ENCODE measurements at regions not wholly inside any gene's neighbourhood (a gene's known extent, or its start where the extent isn't known, plus 50 kb on each side); places are given as distances from the start of the nearest gene placed in this dataset.
A peak's percentile ranks its signal among the peaks of the same experiment; 100 is the strongest.

DNA sequence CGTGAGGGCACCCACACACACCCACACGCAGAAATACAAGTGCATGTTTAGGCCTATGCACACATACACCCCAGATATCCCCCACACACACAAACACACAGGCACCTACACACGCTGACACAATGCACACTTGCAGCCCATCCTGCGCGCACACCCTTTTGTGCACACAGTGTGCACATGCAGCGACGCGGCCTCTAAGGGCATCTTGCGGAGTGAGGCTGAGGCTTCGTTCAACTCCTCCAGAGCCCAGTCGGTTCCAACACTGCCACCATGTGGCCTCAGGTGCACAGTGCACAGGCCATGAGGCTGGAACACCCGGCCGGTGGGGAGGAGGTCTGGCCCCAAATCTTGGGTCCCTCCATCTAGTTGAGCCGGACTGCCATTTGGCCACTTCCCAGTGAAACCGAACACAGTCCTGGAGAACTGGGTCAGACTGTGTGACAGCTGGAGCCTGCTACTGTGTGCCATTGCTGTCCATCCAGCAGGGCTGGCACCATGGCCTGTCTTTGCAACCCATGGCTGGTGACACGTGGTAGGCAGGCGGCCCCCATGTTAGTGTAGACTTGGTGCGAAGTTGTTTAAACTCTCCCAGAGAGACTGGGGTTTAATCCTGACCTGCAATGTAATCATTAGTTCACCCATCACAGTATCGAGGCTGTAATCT is 97.7 kb upstream of the MVB12B start:
- Histone ChIP-seq H3K36me3 (replicated peaks) (no peaks in the 10 kb centered on the region), H3K4me1 (no peaks in the 10 kb centered on the region), H3K4me3 (no peak overlapping the region), H3K9me3 (no peaks in the 10 kb centered on the region), H3K27me3 (ENCODE audit: low read depth) (no peaks in the 10 kb centered on the region)
- peak; percentile 70 to 86 for DNase-seq (ENCODE audit: low spot score in 2 of 2)
- in situ Hi-C loops (cut with MboI; ENCODE audit: low sequenced_read_pairs): no loop called here

DNA sequence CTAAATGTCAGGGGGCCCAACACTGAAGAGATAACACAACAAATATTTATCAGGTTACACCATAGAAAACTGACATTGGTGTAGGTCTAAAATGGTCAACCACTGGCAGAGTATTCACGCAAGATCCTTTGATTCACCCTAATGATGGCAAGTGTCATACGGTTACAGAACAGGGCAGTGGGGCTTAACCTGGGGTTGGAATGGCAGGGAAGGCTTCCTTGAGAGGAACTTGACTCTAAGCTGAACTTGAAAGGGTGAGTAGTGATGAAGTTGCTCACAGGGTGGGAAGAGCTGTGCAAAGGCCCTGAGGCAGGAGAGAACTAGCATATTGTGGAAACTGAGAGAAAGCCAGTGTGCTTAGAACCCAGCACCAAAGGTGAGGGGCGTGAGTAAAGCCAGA is 97.1 kb upstream of the MVB12B start:
- no peak for DNase-seq (ENCODE audit: low spot score in 2 of 2)
- H3K27me3 ChIP-seq (ENCODE audit: low read depth): no peaks in the 10 kb centered on the region
- H3K9me3 ChIP-seq: no peaks in the 10 kb centered on the region
- H3K36me3 ChIP-seq (replicated peaks): no peaks in the 10 kb centered on the region
- no peaks in the 10 kb centered on the region for H3K4me1 ChIP-seq
- no peak overlapping the region for H3K4me3 ChIP-seq
- in situ Hi-C loops (cut with MboI; ENCODE audit: low sequenced_read_pairs): no loop called here

DNA sequence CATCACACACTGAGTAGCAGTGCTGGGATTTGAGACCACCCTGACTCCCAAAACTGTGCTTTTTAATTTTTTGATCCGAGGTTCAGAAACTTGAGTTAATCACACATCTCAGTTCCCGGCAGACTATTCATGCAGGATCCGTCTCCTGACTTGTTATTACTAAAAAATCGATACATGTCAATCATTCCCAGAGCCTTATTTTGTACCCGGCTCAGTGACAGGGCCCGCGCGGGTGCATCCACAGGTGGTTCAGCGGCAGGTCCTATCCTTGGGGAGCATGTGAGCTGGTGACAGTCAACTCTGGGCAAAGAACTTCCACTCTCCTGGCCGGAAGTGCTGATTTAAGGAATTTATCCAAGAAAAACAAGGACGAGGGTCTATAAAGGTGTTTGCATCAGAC is 95.9 kb upstream of the MVB12B start:
- Histone ChIP-seq H3K27me3 (ENCODE audit: low read depth) (no peaks in the 10 kb centered on the region), H3K4me1 (no peaks in the 10 kb centered on the region), H3K9me3 (no peaks in the 10 kb centered on the region), H3K36me3 (replicated peaks) (no peaks in the 10 kb centered on the region), H3K4me3 (no peak overlapping the region)
- in situ Hi-C loops (cut with MboI; ENCODE audit: low sequenced_read_pairs): loop anchor here (5.0 kb wide), 1 partner anchor 823 kb away; no protein-coding TSS in a partner anchor
- no peak for DNase-seq (ENCODE audit: low spot score in 2 of 2)

DNA sequence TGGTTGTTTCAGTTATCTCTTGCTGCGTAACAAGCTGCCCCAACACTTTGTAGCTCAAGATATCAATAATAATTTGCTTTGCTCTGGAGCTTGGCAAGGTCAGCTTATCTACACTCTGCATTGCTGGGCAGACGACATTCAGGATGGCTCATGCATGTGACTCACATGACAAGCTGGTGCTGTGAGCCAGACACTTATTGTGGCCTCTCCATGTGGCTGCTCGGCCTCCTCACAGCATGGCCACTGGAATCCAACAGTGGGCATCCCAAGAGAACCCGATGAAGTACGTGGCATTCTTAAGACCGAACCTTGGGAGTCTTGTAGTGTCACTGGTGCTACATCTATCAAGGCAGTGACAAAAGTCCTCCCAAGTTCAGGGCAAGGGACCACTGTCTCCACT is 94.2 kb upstream of the MVB12B start:
- H3K27me3 ChIP-seq (ENCODE audit: low read depth): no peaks in the 10 kb centered on the region
- H3K4me3 ChIP-seq: no peak overlapping the region
- H3K4me1 ChIP-seq: no peaks in the 10 kb centered on the region
- DNase-seq (ENCODE audit: low spot score in 2 of 2): no peak
- in situ Hi-C loops (cut with MboI; ENCODE audit: low sequenced_read_pairs): loop anchor here (5.0 kb wide), 1 partner anchor 825 kb away; no protein-coding TSS in a partner anchor
- H3K36me3 ChIP-seq (replicated peaks): no peaks in the 10 kb centered on the region
- H3K9me3 ChIP-seq: no peaks in the 10 kb centered on the region

DNA sequence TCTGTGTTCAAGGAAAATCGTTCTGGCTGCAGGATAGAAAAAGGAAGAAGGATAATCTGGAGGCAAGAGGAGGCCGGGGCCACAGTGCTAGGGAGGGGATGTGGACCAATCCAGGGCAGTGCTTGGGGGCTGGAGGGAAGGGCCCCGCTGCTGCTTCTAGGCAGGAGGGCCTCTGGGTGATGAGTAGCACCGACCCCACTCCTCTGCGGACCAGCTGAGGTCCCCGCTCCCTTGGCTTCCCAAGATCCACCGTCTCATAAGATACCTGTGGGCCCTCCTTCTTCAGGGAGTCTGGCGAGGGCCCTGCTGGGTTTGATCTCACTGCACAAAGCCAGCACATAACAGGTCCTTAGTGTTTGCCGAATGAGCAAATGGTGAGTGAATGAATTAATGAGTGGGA is 93.5 kb upstream of the MVB12B start:
- no peaks in the 10 kb centered on the region for H3K36me3 ChIP-seq (replicated peaks)
- no peaks in the 10 kb centered on the region for H3K4me1 ChIP-seq
- no peak overlapping the region for H3K4me3 ChIP-seq
- no peak for DNase-seq (ENCODE audit: low spot score in 2 of 2)
- in situ Hi-C loops (cut with MboI; ENCODE audit: low sequenced_read_pairs): loop anchor here (5.0 kb wide), 1 partner anchor 826 kb away; no protein-coding TSS in a partner anchor
- no peaks in the 10 kb centered on the region for H3K9me3 ChIP-seq
- H3K27me3 ChIP-seq (ENCODE audit: low read depth): no peaks in the 10 kb centered on the region

DNA sequence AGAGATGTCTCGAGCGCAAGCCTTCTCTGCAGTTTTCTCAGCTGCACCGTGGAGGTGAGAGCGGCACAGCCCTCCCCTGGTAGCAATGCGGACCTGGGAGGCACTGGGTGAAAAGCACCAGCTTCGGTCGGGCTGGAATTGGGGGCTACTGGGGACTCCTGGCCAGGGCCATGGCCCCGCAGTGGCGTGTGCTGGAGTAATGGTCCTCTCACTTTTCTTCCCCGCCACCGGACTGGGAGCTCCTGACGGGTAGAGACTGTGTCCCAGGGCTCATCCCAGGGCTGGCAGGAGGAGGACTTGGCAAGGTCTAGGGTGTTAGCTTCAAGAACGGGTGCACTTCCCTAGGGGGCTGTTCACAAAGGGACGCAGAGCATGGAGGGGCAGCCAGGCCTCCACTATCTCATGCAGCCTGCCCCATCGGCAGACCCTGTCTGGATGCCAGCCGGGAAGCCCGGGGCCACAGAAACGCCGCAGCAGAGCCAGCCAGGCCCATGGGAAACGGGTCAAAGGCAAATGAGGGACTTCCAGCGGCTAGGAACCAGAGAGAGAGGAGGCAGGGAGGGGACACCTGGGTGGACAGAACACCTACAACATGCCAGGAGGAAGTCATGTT is 92.6 kb upstream of the MVB12B start:
- no peak overlapping the region for H3K4me3 ChIP-seq
- in situ Hi-C loops (cut with MboI; ENCODE audit: low sequenced_read_pairs): loop anchor here (5.0 kb wide), 1 partner anchor 827 kb away; no protein-coding TSS in a partner anchor

DNA sequence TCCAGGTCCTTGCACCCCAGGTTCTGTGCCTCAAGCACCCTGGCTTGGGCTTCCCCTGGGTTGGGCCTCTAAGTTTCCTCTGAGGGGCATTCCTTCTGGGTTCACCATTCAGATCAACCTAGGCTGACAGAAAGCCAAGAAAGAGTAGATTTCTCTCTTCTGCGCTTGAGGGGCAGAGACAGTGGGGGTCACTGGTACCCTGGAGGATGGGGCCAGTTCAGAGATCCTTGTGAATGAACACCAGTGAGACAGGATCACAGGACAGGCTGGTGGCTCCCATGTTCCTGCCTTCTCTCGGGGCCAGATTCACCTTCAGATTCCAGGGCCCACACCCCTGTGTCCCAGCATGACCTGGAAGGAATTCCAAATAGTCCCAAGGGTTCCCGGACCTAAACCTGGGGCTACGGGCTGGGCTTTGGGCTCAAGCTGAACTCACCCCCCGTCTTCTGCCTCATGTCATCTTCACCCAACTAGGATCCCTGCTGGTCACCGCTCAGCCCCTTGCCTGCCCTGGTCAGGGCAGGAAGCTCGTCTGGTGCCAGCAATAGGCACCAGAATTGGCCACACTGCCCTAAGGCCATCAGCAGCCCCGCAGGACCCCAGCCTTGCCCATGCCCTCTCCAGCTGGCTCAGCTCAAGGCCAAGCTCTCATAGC is 91.8 kb upstream of the MVB12B start:
- in situ Hi-C loops (cut with MboI; ENCODE audit: low sequenced_read_pairs): loop anchor here (5.0 kb wide), 1 partner anchor 828 kb away; no protein-coding TSS in a partner anchor
- Histone ChIP-seq H3K27me3 (ENCODE audit: low read depth) (no peaks in the 10 kb centered on the region), H3K4me1 (no peaks in the 10 kb centered on the region), H3K36me3 (replicated peaks) (no peaks in the 10 kb centered on the region), H3K9me3 (peaks cover 3% of the 10 kb centered on the region; the same call in 1 of the 2 replicates), H3K4me3 (no peak overlapping the region)
- DNase-seq (ENCODE audit: low spot score in 2 of 2): no peak

More for the DNA sequence above, 92.6 kb upstream of the MVB12B start:
- no peaks in the 10 kb centered on the region for H3K27me3 ChIP-seq (ENCODE audit: low read depth)
- H3K36me3 ChIP-seq (replicated peaks): no peaks in the 10 kb centered on the region
- no peak for DNase-seq (ENCODE audit: low spot score in 2 of 2)
- H3K9me3 ChIP-seq: peaks cover 3% of the 10 kb centered on the region; the same call in 1 of the 2 replicates
- no peaks in the 10 kb centered on the region for H3K4me1 ChIP-seq

DNA sequence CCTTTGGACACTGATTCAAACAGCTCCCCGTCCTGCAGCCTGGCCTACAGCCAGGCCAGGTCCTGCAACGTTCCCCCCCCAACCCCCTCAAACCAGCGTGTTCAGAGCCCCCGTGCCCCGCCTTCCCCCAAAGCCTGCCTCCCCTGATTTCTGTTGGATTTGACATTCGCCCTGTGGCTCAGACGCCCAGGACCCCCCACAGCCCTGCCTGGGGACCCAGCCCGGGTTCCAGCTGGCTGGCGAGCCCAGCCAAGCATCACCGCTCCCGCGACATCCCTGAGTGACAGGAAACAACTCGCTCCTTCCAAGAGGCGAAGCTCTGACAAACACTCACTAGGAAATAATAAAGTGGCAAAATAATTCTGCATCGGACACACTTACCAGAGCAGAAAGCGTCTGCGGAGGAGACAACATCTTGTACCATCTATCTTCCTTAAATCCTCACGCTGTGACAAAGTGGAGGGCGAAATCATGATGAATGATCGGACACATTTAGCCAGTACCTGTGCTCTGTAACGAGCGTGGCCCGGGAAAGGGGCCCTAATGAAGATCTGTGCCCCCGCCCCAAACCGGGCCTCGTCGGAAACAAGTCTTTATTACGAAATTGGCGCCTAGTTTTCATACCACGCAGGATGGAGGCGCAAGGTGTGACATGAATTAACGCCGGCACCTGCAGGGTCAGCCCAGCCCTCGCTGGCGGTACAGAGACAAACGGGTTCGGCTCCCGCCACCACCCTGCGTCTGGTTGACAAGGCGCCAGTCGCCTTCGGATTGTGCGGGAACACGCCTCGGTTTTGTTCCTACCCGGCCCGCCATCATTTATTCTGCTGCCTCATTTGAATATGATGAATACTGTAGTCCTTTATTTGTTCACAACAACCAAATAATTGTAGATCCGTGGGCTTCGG is 91.0 kb upstream of the MVB12B start:
- Histone ChIP-seq H3K9me3 (peaks cover 3% of the 10 kb centered on the region; the same call in 1 of the 2 replicates), H3K4me3 (no peak overlapping the region), H3K27me3 (ENCODE audit: low read depth) (no peaks in the 10 kb centered on the region), H3K36me3 (replicated peaks) (no peaks in the 10 kb centered on the region), H3K4me1 (no peaks in the 10 kb centered on the region)
- in situ Hi-C loops (cut with MboI; ENCODE audit: low sequenced_read_pairs): no loop called here
- no peak for DNase-seq (ENCODE audit: low spot score in 2 of 2)

DNA sequence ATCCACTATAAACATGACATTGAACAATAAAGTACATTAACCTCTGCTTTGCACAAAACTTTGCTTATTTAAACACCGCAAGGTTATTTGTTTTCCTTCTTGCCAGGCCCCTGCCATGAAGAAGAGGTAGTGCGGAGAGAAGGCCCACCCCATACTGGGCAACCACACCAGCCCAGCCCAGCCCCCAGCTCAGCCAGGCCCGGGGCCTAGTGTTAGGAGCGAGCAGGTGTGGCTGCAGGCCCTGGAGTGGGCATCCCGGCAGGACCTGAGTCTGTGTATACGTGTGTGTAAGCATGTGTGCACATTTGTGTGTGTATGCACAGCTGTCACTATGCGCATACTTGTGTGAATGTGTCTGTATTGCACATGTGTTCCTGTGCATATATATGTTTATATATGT is 90.4 kb upstream of the MVB12B start:
- no peaks in the 10 kb centered on the region for H3K4me1 ChIP-seq
- no peak for DNase-seq (ENCODE audit: low spot score in 2 of 2)
- H3K27me3 ChIP-seq (ENCODE audit: low read depth): no peaks in the 10 kb centered on the region
- peaks cover 3% of the 10 kb centered on the region; the same call in 1 of the 2 replicates for H3K9me3 ChIP-seq
- H3K36me3 ChIP-seq (replicated peaks): no peaks in the 10 kb centered on the region
- in situ Hi-C loops (cut with MboI; ENCODE audit: low sequenced_read_pairs): no loop called here
- H3K4me3 ChIP-seq: no peak overlapping the region

DNA sequence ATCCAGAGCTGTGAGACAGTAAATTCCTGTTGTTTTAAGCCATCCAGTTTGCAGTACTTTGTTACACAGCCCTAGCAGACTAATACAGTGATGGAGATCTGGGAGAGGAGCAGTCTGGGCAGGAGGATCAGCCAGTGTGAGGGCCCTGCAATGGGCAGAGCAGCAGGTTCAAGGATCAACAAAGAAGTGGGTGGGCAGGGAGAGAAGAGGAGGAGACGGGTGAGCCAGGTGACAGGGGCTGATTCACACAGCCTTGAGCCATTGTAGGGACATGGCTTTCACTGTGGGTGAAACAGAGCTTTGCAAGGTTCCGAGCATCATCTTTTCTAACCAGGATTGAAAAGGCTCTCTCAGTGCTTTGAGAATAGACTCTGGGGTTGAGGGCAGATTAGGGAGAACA is 88.2 kb upstream of the MVB12B start:
- H3K4me3 ChIP-seq: no peak overlapping the region
- H3K9me3 ChIP-seq: peaks cover 3% of the 10 kb centered on the region; the same call in 1 of the 2 replicates
- in situ Hi-C loops (cut with MboI; ENCODE audit: low sequenced_read_pairs): no loop called here
- no peak for DNase-seq (ENCODE audit: low spot score in 2 of 2)
- H3K36me3 ChIP-seq (replicated peaks): no peaks in the 10 kb centered on the region
- H3K27me3 ChIP-seq (ENCODE audit: low read depth): no peaks in the 10 kb centered on the region
- no peaks in the 10 kb centered on the region for H3K4me1 ChIP-seq

DNA sequence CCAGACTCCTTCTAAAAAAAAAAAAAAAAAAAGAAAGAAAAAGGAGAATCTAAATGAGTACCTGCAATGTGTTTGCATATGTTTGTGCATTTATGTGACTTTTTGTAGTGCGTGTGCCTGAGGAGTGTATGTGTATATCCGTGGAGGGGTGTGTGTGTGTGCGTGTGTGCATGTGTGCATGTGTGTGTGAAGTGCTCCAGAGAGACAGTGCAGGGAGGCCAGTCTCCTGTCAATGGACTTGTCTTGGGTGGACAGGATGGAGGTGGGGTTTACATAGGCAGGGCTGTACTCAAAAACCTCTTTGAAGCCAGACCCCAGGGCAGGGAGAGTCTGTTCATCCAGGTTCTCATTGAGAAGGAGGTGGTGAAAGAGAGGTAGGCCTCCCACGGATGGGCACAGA is 87.1 kb upstream of the MVB12B start:
- Histone ChIP-seq H3K4me1 (no peaks in the 10 kb centered on the region), H3K36me3 (replicated peaks) (no peaks in the 10 kb centered on the region), H3K9me3 (peaks cover 3% of the 10 kb centered on the region; the same call in 1 of the 2 replicates), H3K4me3 (no peak overlapping the region), H3K27me3 (ENCODE audit: low read depth) (no peaks in the 10 kb centered on the region)
- in situ Hi-C loops (cut with MboI; ENCODE audit: low sequenced_read_pairs): no loop called here
- no peak for DNase-seq (ENCODE audit: low spot score in 2 of 2)

DNA sequence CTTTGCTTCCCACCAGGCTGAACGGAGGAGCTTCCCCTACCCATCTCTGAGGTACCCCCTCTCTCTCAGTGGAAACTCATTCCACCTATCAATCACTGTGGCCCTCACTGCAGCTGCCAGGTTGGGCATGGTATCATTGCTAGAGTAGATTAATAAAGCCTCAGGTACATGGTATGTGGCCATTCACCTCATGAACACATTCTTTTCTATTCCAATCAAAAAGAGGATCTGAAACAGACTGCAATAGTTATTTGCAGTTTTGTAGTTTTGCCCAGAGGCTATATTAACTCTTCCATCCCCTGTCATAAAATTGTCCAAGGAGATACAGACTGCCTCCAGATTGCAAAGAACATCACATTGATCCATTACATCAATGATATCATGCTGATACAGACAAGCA is 85.8 kb upstream of the MVB12B start:
- H3K27me3 ChIP-seq (ENCODE audit: low read depth): no peaks in the 10 kb centered on the region
- no peak for DNase-seq (ENCODE audit: low spot score in 2 of 2)
- in situ Hi-C loops (cut with MboI; ENCODE audit: low sequenced_read_pairs): no loop called here
- no peaks in the 10 kb centered on the region for H3K36me3 ChIP-seq (replicated peaks)
- H3K4me1 ChIP-seq: no peaks in the 10 kb centered on the region
- H3K4me3 ChIP-seq: no peak overlapping the region
- peaks cover 3% of the 10 kb centered on the region; the same call in 1 of the 2 replicates for H3K9me3 ChIP-seq

DNA sequence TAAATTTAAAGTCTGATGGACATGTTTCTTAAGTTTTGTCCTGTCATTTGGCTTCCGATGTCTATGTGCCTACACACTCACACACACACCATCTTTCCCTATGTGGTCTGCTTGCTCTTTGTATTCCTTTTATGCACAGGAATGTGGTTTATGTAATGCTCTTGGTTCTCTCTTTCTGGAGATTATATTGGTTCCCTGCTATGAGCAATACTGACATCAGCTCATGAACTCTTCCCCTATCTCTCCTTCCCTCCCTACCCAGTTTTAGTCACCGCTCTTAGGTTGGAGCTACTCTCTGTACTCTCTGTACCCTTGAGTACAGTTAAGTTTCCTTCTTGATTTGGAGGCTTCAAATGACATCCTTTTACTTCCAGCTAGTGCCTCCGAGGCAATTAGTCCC is 77.9 kb upstream of the MVB12B start:
- Histone ChIP-seq H3K36me3 (replicated peaks) (no peaks in the 10 kb centered on the region), H3K27me3 (ENCODE audit: low read depth) (no peaks in the 10 kb centered on the region), H3K9me3 (no peaks in the 10 kb centered on the region), H3K4me1 (no peaks in the 10 kb centered on the region), H3K4me3 (no peak overlapping the region)
- no peak for DNase-seq (ENCODE audit: low spot score in 2 of 2)
- in situ Hi-C loops (cut with MboI; ENCODE audit: low sequenced_read_pairs): no loop called here

Measured in HAP-1 (cell line).